ENCODE measurements at regions not wholly inside any gene's neighbourhood (a gene's known extent, or its start where the extent isn't known, plus 50 kb on each side); places are given as distances from the start of the nearest gene placed in this dataset.

DNA sequence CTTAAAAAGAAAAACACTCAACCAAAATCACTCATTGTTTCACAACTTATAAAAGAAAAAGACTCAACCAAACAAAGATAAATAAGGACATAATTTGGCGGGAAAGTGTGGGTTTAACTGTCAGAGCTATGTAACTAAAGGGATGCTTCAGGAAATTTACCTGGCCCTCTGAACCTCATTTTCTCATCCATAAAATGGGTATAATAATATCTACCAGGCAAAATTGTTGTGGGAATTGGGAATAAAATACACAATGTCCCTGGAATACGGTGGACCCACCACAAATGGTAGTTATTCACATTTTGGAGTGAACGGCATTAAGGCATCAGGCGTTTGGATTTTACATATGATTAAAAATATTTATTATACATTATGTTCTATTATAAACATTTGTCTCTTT, 228.5 kb upstream of the ANKRD55 start:
- TF ChIP-seq, protein P1, sequence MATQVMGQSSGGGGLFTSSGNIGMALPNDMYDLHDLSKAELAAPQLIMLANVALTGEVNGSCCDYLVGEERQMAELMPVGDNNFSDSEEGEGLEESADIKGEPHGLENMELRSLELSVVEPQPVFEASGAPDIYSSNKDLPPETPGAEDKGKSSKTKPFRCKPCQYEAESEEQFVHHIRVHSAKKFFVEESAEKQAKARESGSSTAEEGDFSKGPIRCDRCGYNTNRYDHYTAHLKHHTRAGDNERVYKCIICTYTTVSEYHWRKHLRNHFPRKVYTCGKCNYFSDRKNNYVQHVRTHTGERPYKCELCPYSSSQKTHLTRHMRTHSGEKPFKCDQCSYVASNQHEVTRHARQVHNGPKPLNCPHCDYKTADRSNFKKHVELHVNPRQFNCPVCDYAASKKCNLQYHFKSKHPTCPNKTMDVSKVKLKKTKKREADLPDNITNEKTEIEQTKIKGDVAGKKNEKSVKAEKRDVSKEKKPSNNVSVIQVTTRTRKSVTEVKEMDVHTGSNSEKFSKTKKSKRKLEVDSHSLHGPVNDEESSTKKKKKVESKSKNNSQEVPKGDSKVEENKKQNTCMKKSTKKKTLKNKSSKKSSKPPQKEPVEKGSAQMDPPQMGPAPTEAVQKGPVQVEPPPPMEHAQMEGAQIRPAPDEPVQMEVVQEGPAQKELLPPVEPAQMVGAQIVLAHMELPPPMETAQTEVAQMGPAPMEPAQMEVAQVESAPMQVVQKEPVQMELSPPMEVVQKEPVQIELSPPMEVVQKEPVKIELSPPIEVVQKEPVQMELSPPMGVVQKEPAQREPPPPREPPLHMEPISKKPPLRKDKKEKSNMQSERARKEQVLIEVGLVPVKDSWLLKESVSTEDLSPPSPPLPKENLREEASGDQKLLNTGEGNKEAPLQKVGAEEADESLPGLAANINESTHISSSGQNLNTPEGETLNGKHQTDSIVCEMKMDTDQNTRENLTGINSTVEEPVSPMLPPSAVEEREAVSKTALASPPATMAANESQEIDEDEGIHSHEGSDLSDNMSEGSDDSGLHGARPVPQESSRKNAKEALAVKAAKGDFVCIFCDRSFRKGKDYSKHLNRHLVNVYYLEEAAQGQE (IDR thresholded peaks at IDR 0.05; ENCODE audit: insufficient read depth in 1 of 2, low read depth in 2 of 2, low read length in 2 of 2) = no peak
- TF ChIP-seq SIN3A (IDR thresholded peaks at IDR 0.05; ENCODE audit: borderline replicate concordance, insufficient read depth, low read length) = no peak
- no peak for TF ChIP-seq FOXP2 (optimal IDR thresholded peaks at IDR 0.05; ENCODE audit: borderline replicate concordance, extremely low read depth, extremely low read length, insufficient read depth)
- no peak for TF ChIP-seq TAF1 (IDR thresholded peaks at IDR 0.05; ENCODE audit: borderline replicate concordance, insufficient read depth, low read length)
- TF ChIP-seq POLR2AphosphoS5 (IDR thresholded peaks at IDR 0.05; ENCODE audit: low read depth, low read length) = no peak

DNA sequence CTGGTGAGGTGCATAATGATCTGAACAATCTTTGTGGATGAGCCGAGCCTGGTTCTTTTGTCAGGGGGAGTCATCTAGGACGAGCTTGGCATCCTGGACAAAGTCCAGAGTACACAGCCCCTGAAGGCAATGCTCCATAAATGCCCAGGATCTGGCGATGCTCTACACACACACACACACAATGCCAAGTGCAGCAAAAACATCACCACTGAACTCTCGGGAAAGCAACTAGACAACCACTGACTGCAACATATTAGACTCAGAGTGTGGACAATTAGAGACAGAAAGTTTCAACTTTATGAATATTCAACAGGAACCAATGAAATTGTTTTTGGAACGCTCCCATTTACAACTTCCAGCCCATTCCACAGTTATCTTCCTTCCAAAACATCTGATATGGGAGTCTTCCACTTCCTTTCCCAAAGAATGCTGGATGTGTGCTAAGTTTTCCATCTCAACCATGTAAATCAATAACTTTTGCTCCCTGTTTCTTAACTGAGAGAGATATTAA, 227.6 kb upstream of the ANKRD55 start:
- TF ChIP-seq TAF1 (IDR thresholded peaks at IDR 0.05; ENCODE audit: borderline replicate concordance, insufficient read depth, low read length) (no peak), POLR2AphosphoS5 (IDR thresholded peaks at IDR 0.05; ENCODE audit: low read depth, low read length) (no peak)

DNA sequence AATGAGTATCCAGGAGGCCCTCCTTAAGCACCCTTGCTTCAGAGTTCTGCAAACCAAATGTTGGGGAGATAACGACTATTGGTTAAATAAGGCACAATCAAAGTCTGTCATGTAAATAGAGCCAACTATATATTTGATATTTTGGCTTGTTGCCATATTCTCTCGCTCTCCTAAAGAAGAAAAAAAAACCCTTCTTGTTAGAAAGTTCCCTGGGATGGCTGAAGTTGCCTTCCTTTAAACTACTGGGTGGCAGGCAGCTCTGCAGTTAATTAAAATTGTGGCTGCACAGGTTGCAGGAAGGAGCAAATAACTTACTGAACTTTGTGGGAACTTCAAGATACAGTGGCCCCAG, 227.0 kb upstream of the ANKRD55 start:
- TF ChIP-seq, protein P1 (IDR thresholded peaks at IDR 0.05; ENCODE audit: insufficient read depth in 1 of 2, low read depth in 2 of 2, low read length in 2 of 2) = no peak
- no peak for TF ChIP-seq FOXP2 (optimal IDR thresholded peaks at IDR 0.05; ENCODE audit: borderline replicate concordance, extremely low read depth, extremely low read length, insufficient read depth)
- TF ChIP-seq TAF1 (IDR thresholded peaks at IDR 0.05; ENCODE audit: borderline replicate concordance, insufficient read depth, low read length) = no peak
- no peak for TF ChIP-seq POLR2AphosphoS5 (IDR thresholded peaks at IDR 0.05; ENCODE audit: low read depth, low read length)
- TF ChIP-seq SIN3A (IDR thresholded peaks at IDR 0.05; ENCODE audit: borderline replicate concordance, insufficient read depth, low read length) = no peak

DNA sequence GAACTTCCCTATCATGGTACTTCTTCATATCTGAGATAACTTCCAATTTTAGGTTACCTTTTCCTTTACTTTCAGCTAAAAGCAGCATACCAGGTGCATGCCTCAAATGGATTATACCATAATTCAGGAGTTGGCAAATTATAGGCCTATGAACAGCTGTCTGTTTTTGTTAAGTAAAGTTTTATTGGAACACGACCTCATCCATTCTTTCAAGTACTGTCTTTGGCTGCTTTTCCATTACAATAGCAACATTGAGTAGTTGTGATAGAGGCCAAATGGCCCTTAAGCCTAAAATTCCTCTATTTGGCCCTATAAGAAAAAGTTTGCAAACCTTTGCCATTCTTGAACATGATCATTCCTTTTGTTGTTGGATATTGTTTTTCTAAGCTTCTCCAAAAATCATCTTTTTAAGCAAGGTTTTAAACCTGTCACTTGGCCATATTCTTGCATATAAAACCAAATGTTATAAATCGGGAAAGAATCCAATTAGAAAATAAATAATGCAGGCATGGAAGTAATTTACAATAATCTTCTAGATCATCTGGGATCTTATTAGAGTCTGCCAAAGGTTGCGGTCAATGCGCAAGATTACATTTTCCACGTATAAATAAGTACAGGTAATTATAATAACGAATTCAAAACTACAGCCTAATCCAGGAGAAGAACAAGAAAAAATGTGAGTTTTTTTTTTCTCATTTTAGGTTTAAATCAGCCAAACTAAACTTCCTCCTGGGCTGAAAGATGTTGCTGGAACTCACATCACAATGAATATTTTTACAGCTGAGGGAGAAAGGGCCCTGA, 226.5 kb upstream of the ANKRD55 start:
- no peak for TF ChIP-seq SIN3A (IDR thresholded peaks at IDR 0.05; ENCODE audit: borderline replicate concordance, insufficient read depth, low read length)
- TF ChIP-seq, protein P1 (IDR thresholded peaks at IDR 0.05; ENCODE audit: insufficient read depth in 1 of 2, low read depth in 2 of 2, low read length in 2 of 2) = no peak
- TF ChIP-seq TAF1 (IDR thresholded peaks at IDR 0.05; ENCODE audit: borderline replicate concordance, insufficient read depth, low read length) = no peak
- no peak for TF ChIP-seq POLR2AphosphoS5 (IDR thresholded peaks at IDR 0.05; ENCODE audit: low read depth, low read length)

DNA sequence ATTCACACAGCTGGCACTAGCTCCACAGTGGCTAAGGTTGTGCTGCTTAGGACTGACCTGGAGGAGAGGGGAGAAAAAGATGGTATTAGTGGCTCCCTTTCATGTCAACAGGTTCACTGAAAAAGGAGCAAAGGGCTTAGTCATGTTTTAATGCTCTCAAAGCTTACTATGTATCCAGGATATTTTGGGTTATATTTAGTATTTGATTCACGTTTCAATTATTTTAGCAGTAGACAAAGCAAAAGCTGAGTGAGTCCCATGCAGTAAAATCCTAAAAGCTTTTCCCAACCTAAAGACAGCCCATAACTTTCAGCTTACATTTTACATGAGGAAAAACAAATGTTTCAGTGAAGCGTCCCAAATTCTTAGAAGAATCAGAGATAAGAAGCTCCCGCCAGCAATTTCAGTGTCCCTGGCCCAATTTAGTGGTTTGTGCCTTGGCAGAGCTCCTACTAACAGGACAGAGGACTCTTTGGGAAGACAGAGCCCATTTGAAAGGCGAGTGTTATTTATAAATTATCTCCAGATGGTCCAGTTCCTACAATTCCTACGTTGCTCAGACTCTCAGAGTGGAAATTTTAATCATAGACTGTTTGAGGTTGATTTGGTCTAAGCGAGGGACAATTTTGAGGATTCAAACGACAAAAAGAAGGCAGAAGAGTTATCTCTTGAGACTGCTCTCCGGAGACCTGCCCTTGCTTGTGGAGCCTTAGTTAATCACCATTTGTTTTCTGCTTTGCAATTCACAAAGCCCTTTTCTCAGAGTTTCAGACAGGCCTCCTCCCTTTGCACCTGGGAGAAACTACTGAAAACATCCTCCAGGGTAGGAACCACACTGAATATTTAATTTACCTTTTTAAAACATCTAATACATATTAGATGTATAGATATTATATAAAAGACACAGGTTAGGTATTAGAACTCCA, 225.0 kb upstream of the ANKRD55 start:
- TF ChIP-seq TAF1 (IDR thresholded peaks at IDR 0.05; ENCODE audit: borderline replicate concordance, insufficient read depth, low read length) (no peak), FOXP2 (optimal IDR thresholded peaks at IDR 0.05; ENCODE audit: borderline replicate concordance, extremely low read depth, extremely low read length, insufficient read depth) (no peak), SIN3A (IDR thresholded peaks at IDR 0.05; ENCODE audit: borderline replicate concordance, insufficient read depth, low read length) (no peak), POLR2AphosphoS5 (IDR thresholded peaks at IDR 0.05; ENCODE audit: low read depth, low read length) (no peak)
- TF ChIP-seq, protein P1 (IDR thresholded peaks at IDR 0.05; ENCODE audit: insufficient read depth in 1 of 2, low read depth in 2 of 2, low read length in 2 of 2) = no peak

Measured in PFSK-1 (cell line).